IMR-90 (cell line): ENCODE measurements at regions not wholly inside any gene's neighbourhood (a gene's known extent, or its start where the extent isn't known, plus 50 kb on each side); places are given as distances from the start of the nearest gene placed in this dataset.

Experiments
- ATAC-seq: fragments of 200-7000 bp; cut with Tn5 transposase; 2 replicates; pipeline ENCODE4 v1.9.1; 2020; ENCODE audit warnings: low read depth, mild to moderate bottlenecking, moderate library complexity
- BruUV-seq: library from RNA; stranded (reverse); fragments of 400-500 nt; replicated peaks from 2 replicates; lab custom pipeline; 2021; lab: Mats Ljungman, UMichigan
- CTCF ChIA-PET: fragments of 300-600 bp; formaldehyde crosslinking; extraction: SDS; loops from one replicate; lab custom pipeline; 2021; ENCODE audit warnings: antibody characterized with exemption; lab: Yijun Ruan, JAX
- POLR2A ChIA-PET: fragments of 300-600 bp; sonication (Branson Sonifier 250); formaldehyde crosslinking; loops from one replicate; lab custom pipeline; 2022; ENCODE audit warnings: antibody characterized with exemption; ENCODE audit not compliant: unreplicated experiment; lab: Charles Lee
- DNase-seq: peaks from one replicate; pipeline ENCODE4 v3.0.0; 2013
- H2AFZ ChIP-seq: replicated peaks from 2 replicates; pipeline ENCODE3; 2013; ENCODE audit warnings: low read length, mild to moderate bottlenecking; ENCODE audit not compliant: poor library complexity
- H2AK5ac ChIP-seq: 2 replicates; pipeline ENCODE4 v1.6.1; 2013; ENCODE audit warnings: low read depth, low read length, inconsistent platforms
- H2AK9ac ChIP-seq: replicated peaks from 2 replicates; pipeline ENCODE3; 2013; ENCODE audit warnings: mild to moderate bottlenecking, low read depth, low read length, moderate library complexity; ENCODE audit not compliant: poor library complexity
- H2BK120ac ChIP-seq: 2 replicates; pipeline ENCODE4 v1.6.1; 2013; ENCODE audit warnings: low read depth, low read length, inconsistent platforms
- H2BK15ac ChIP-seq: 3 replicates; pipeline ENCODE4 v1.6.1; 2013; ENCODE audit warnings: low read depth, low read length, inconsistent platforms
- H2BK20ac ChIP-seq: 2 replicates; pipeline ENCODE4 v1.6.1; 2013; ENCODE audit warnings: low read depth, mild to moderate bottlenecking, inconsistent platforms, low read length, moderate library complexity
- H2BK5ac ChIP-seq: 2 replicates; pipeline ENCODE4 v1.6.1; 2013; ENCODE audit warnings: mild to moderate bottlenecking, low read depth, low read length, inconsistent platforms; ENCODE audit not compliant: poor library complexity, severe bottlenecking
- H3K14ac ChIP-seq: replicated peaks from 2 replicates; pipeline ENCODE4 v1.6.1; 2013; ENCODE audit warnings: low read depth, low read length, inconsistent platforms
- H3K18ac ChIP-seq: 2 replicates; pipeline ENCODE4 v1.6.1; 2013; ENCODE audit warnings: low read depth, low read length, control low read depth
- H3K23ac ChIP-seq: 2 replicates; pipeline ENCODE4 v1.6.1; 2013; ENCODE audit warnings: low read depth, low read length, inconsistent platforms
- H3K27ac ChIP-seq: 2 replicates; pipeline ENCODE4 v1.5.1; 2013; ENCODE audit warnings: mild to moderate bottlenecking, control low read depth, low read length; ENCODE audit not compliant: insufficient read depth
- H3K27me3 ChIP-seq: 2 replicates; pipeline ENCODE4 v1.6.1; 2013; ENCODE audit warnings: low read length; ENCODE audit not compliant: control insufficient read depth, insufficient read depth
- H3K36me3 ChIP-seq: 2 replicates; pipeline ENCODE4 v1.6.1; 2013; ENCODE audit warnings: low read length, mixed read lengths; ENCODE audit not compliant: control insufficient read depth, insufficient read depth
- H3K4ac ChIP-seq: 2 replicates; pipeline ENCODE4 v1.6.1; 2013; ENCODE audit warnings: low read depth, low read length, inconsistent platforms
- H3K4me1 ChIP-seq: 2 replicates; pipeline ENCODE4 v1.6.1; 2013; ENCODE audit warnings: low read length, mixed read lengths; ENCODE audit not compliant: control insufficient read depth, insufficient read depth
- H3K4me2 ChIP-seq: 2 replicates; pipeline ENCODE4 v1.6.1; 2013; ENCODE audit warnings: low read depth, mild to moderate bottlenecking, control low read depth, low read length, moderate library complexity
- H3K4me3 ChIP-seq: 2 replicates; pipeline ENCODE4 v1.5.1; 2013; ENCODE audit warnings: low read depth, mild to moderate bottlenecking, control low read depth, low read length, moderate library complexity; ENCODE audit not compliant: insufficient read depth
- H3K56ac ChIP-seq: 2 replicates; pipeline ENCODE4 v1.6.1; 2013; ENCODE audit warnings: low read length, inconsistent platforms; ENCODE audit not compliant: insufficient read depth; ENCODE audit errors: extremely low read depth
- H3K79me1 ChIP-seq, 2 experiments: 2 replicates each; pipeline ENCODE4 v1.6.1; 2013; ENCODE audit warnings: low read length in 2 of 2, inconsistent platforms in 1 of 2, low read depth in 1 of 2
- H3K9ac ChIP-seq: 2 replicates; pipeline ENCODE4 v1.6.1; 2013; ENCODE audit warnings: low read depth, low read length, control low read depth
- H3K9me1 ChIP-seq: 2 replicates; pipeline ENCODE4 v1.6.1; 2013; ENCODE audit warnings: low read length, inconsistent platforms; ENCODE audit not compliant: insufficient read depth
- H3K9me3 ChIP-seq: 2 replicates; pipeline ENCODE4 v1.6.1; 2013; ENCODE audit warnings: low read length; ENCODE audit not compliant: control insufficient read depth, insufficient read depth
- H4K20me1 ChIP-seq: 2 replicates; pipeline ENCODE4 v1.6.1; 2013; ENCODE audit warnings: low read length, inconsistent platforms; ENCODE audit not compliant: insufficient read depth
- H4K5ac ChIP-seq: 2 replicates; pipeline ENCODE4 v1.6.1; 2013; ENCODE audit warnings: mild to moderate bottlenecking, low read depth, low read length, control low read depth
- H4K8ac ChIP-seq, 2 experiments: 2 replicates each; pipeline ENCODE4 v1.6.1; 2013; ENCODE audit warnings: low read depth in 2 of 2, low read length in 2 of 2, control low read depth in 1 of 2, inconsistent platforms in 1 of 2
- H4K91ac ChIP-seq: 2 replicates; pipeline ENCODE4 v1.6.1; 2013; ENCODE audit warnings: low read depth, low read length, inconsistent platforms; ENCODE audit not compliant: insufficient read depth
- BHLHE40 ChIP-seq: fragments of 150-350 bp; IDR thresholded peaks from 2 replicates; pipeline ENCODE4 v1.6.1; 2016; ENCODE audit warnings: mild to moderate bottlenecking, low read depth, low read length
- CEBPB ChIP-seq: IDR thresholded peaks from 2 replicates; pipeline ENCODE4 v1.6.1; 2012; ENCODE audit warnings: low read depth, low read length, improper control_type of control experiment
- CHD1 ChIP-seq: IDR thresholded peaks from 2 replicates; pipeline ENCODE4 v1.6.1; 2012; ENCODE audit warnings: low read depth, low read length, improper control_type of control experiment
- CTCF ChIP-seq: conservative IDR thresholded peaks from 2 replicates; pipeline ENCODE4 v1.5.1; 2012; ENCODE audit warnings: mild to moderate bottlenecking, low read depth, low read length, improper control_type of control experiment
- ELK1 ChIP-seq: fragments of 150-350 bp; IDR thresholded peaks from 2 replicates; pipeline ENCODE4 v1.6.1; 2016; ENCODE audit warnings: low read depth, mild to moderate bottlenecking, low read length, moderate library complexity, borderline replicate concordance
- FOS ChIP-seq: fragments of 150-350 bp; IDR thresholded peaks from 2 replicates; pipeline ENCODE4 v1.6.1; 2016; ENCODE audit warnings: low read depth, low read length
- MAZ ChIP-seq: IDR thresholded peaks from 2 replicates; pipeline ENCODE4 v1.6.1; 2012; ENCODE audit warnings: low read depth, mild to moderate bottlenecking, low read length, improper control_type of control experiment, moderate library complexity, borderline replicate concordance
- MXI1 ChIP-seq: IDR thresholded peaks from 2 replicates; pipeline ENCODE4 v1.6.1; 2012; ENCODE audit warnings: low read depth, mild to moderate bottlenecking, low read length, moderate library complexity, borderline replicate concordance
- NFE2L2 ChIP-seq: fragments of 150-350 bp; IDR thresholded peaks from 2 replicates; pipeline ENCODE4 v1.6.1; 2016; ENCODE audit warnings: low read depth, mild to moderate bottlenecking, low read length
- RAD21 ChIP-seq: IDR thresholded peaks from 2 replicates; pipeline ENCODE4 v1.6.1; 2012; ENCODE audit warnings: low read length, improper control_type of control experiment
- RCOR1 ChIP-seq: IDR thresholded peaks from 2 replicates; pipeline ENCODE4 v1.6.1; 2012; ENCODE audit warnings: mild to moderate bottlenecking, low read length, improper control_type of control experiment; ENCODE audit not compliant: insufficient replicate concordance
- SMC3 ChIP-seq: fragments of 150-350 bp; IDR thresholded peaks from 2 replicates; pipeline ENCODE4 v1.6.1; 2016; ENCODE audit warnings: low read depth, mild to moderate bottlenecking, antibody characterized with exemption, low read length, moderate library complexity
- USF2 ChIP-seq: fragments of 150-350 bp; IDR thresholded peaks from 2 replicates; pipeline ENCODE4 v1.6.1; 2017; ENCODE audit warnings: mild to moderate bottlenecking, antibody characterized with exemption, low read length, low read depth
- WGBS, 2 experiments: methylation state at CpG; one replicate each; pipeline versions ENCODE4 v1.1.5 to v1.1.7; 2013; ENCODE audit warnings: missing lambda C conversion rate in 2 of 2; ENCODE audit not compliant: insufficient read length in 1 of 2; ENCODE audit errors: extremely low coverage in 2 of 2; 5-methylcytosine and 5-hydroxymethylcytosine counted together
- dilution Hi-C: fragments of 300-500 bp; cut with HindIII; formaldehyde crosslinking; loops from one replicate; pipeline ENCODE4 v1.14.3; 2018; ENCODE audit warnings: low sequenced_read_pairs; ENCODE audit not compliant: unreplicated experiment
- in situ Hi-C: fragments of 300-500 bp; cut with MboI; formaldehyde crosslinking; loops from 3 replicates; pipeline ENCODE4 v1.14.3; 2019; ENCODE audit warnings: low sequenced_read_pairs, inconsistent platforms, mixed read lengths
- intact Hi-C: fragments of 100-400 bp; cut with micrococcal nuclease; formaldehyde crosslinking; loops from 2 replicates; pipeline ENCODE4 v1.10.0; 2022

- no peak overlapping the region for H3K4me3 ChIP-seq
- no peaks in the 10 kb centered on the region for H3K4me1 ChIP-seq
- H3K27ac ChIP-seq: no peak overlapping the region
- WGBS, 2 experiments: no CpG with 5 or more reads among the region's 2 CpGs
- TF ChIP-seq FOS (no peak), CTCF (no peak), NFE2L2 (no peak), MXI1 (no peak), BHLHE40 (no peak), MAZ (no peak), USF2 (no peak), SMC3 (no peak), CHD1 (no peak), RAD21 (no peak), RCOR1 (no peak), ELK1 (no peak), CEBPB (no peak)
- no peak overlapping the region for H2BK5ac ChIP-seq
- H3K23ac ChIP-seq: no peak overlapping the region
- H3K9ac ChIP-seq: no peak overlapping the region
- H2BK120ac ChIP-seq: no peak overlapping the region
- no peak overlapping the region for H2AFZ ChIP-seq
- dilution Hi-C loops (loop anchor here (25.0 kb wide), 1 partner anchor 426 kb away; no protein-coding TSS in a partner anchor), intact Hi-C loops (no loop called here), in situ Hi-C loops (no loop called here)
- no peak overlapping the region for H3K18ac ChIP-seq
- no peak overlapping the region for H2BK15ac ChIP-seq
- no peak overlapping the region for H2AK9ac ChIP-seq
- ATAC-seq (no peak), DNase-seq (no peak)
- H3K56ac ChIP-seq: no peak overlapping the region
- no peak overlapping the region for H2AK5ac ChIP-seq
- no peaks in the 10 kb centered on the region for H3K79me1 ChIP-seq
- H3K27me3 ChIP-seq: no peaks in the 10 kb centered on the region
- H3K9me3 ChIP-seq: no peaks in the 10 kb centered on the region
- POLR2A ChIA-PET: no interaction called here
- H2BK20ac ChIP-seq: no peak overlapping the region
- no peak overlapping the region for H3K14ac ChIP-seq
- H4K5ac ChIP-seq: no peak overlapping the region
- H4K91ac ChIP-seq: no peak overlapping the region
- no peaks in the 10 kb centered on the region for H3K36me3 ChIP-seq
- BruUV-seq: no TSS peak
- H4K20me1 ChIP-seq: no peaks in the 10 kb centered on the region
- CTCF ChIA-PET: no interaction called here
- no peaks in the 10 kb centered on the region for H3K9me1 ChIP-seq
- H3K4me2 ChIP-seq: no peak overlapping the region
- H3K4ac ChIP-seq: no peak overlapping the region
- H4K8ac ChIP-seq: no peak overlapping the region
Measured at GRCh38 chr4:81838586-81838985, 366.9 kb upstream of the RASGEF1B start.
